Neuronal stem cell (in vitro differentiated cells): ENCODE measurements at regions not wholly inside any gene's neighbourhood (a gene's known extent, or its start where the extent isn't known, plus 50 kb on each side); places are given as distances from the start of the nearest gene placed in this dataset.

Experiments used
- DNase-seq: peaks from one replicate; pipeline ENCODE4 v3.0.0-alpha.2; 2013; ENCODE audit warnings: low spot score
- H2AFZ ChIP-seq: one replicate; pipeline ENCODE4 v1.6.1; 2013; ENCODE audit warnings: mild to moderate bottlenecking, low read length, inconsistent platforms
- H2AK5ac ChIP-seq: 2 replicates; pipeline ENCODE4 v1.6.1; 2013; ENCODE audit warnings: low read depth, mild to moderate bottlenecking, inconsistent platforms, low read length, moderate library complexity, mixed read lengths
- H2BK120ac ChIP-seq: 2 replicates; pipeline ENCODE4 v1.6.1; 2013; ENCODE audit warnings: low read depth, mild to moderate bottlenecking, inconsistent platforms, low read length, moderate library complexity, mixed read lengths
- H2BK12ac ChIP-seq: one replicate; pipeline ENCODE4 v1.6.1; 2013; ENCODE audit warnings: low read length, inconsistent platforms
- H2BK15ac ChIP-seq: 2 replicates; pipeline ENCODE4 v1.6.1; 2013; ENCODE audit warnings: mild to moderate bottlenecking, low read length, inconsistent platforms, mixed read lengths
- H2BK5ac ChIP-seq: one replicate; pipeline ENCODE4 v1.6.1; 2013; ENCODE audit warnings: inconsistent platforms, mild to moderate bottlenecking, low read length, moderate library complexity
- H3K14ac ChIP-seq: one replicate; pipeline ENCODE4 v1.6.1; 2013; ENCODE audit warnings: low read length, inconsistent platforms
- H3K18ac ChIP-seq: 2 replicates; pipeline ENCODE4 v1.6.1; 2013; ENCODE audit warnings: low read length, inconsistent platforms
- H3K23ac ChIP-seq: 2 replicates; pipeline ENCODE4 v1.6.1; 2013; ENCODE audit warnings: low read depth, mild to moderate bottlenecking, mixed read lengths, low read length, inconsistent platforms; ENCODE audit not compliant: poor library complexity
- H3K27ac ChIP-seq: replicated peaks from 3 replicates; pipeline ENCODE4 v1.5.1; 2013; ENCODE audit warnings: low read length, inconsistent platforms
- H3K27me3 ChIP-seq, 3 experiments: 2 replicates each; pipeline ENCODE4 v1.6.1; 2013; ENCODE audit warnings: low read length in 3 of 3, mild to moderate bottlenecking in 2 of 3, inconsistent platforms in 1 of 3, low read depth in 1 of 3, mixed read lengths in 1 of 3, moderate library complexity in 1 of 3; ENCODE audit not compliant: control insufficient read depth in 3 of 3, insufficient read depth in 3 of 3
- H3K36me3 ChIP-seq, 2 donors: replicated peaks in 1 of 2; 2 replicates each; pipeline ENCODE4 v1.6.1; 2013; ENCODE audit warnings: low read length in 2 of 2; ENCODE audit not compliant: control insufficient read depth in 2 of 2, insufficient read depth in 2 of 2
- H3K4ac ChIP-seq: 2 replicates; pipeline ENCODE4 v1.6.1; 2013; ENCODE audit warnings: inconsistent platforms, mild to moderate bottlenecking, low read length, moderate library complexity
- H3K4me1 ChIP-seq, 2 donors: 1 replicate in 1 of 2; 2 replicates in 1 of 2; pipeline ENCODE4 v1.6.1; 2013; ENCODE audit warnings: low read length in 2 of 2, low read depth in 1 of 2; ENCODE audit not compliant: control insufficient read depth in 2 of 2, insufficient read depth in 1 of 2
- H3K4me2 ChIP-seq: one replicate; pipeline ENCODE4 v1.6.1; 2013; ENCODE audit warnings: mild to moderate bottlenecking, low read length, inconsistent platforms; ENCODE audit not compliant: insufficient read depth, poor library complexity, severe bottlenecking
- H3K4me3 ChIP-seq, 2 donors: 2 replicates each; pipeline ENCODE4 v1.5.1; 2013; ENCODE audit warnings: low read length in 2 of 2, mild to moderate bottlenecking in 2 of 2, inconsistent platforms in 1 of 2, moderate library complexity in 1 of 2
- H3K79me1 ChIP-seq: one replicate; pipeline ENCODE4 v1.6.1; 2013; ENCODE audit warnings: low read depth, mild to moderate bottlenecking, inconsistent platforms, low read length, moderate library complexity
- H3K9ac ChIP-seq: one replicate; pipeline ENCODE4 v1.6.1; 2013; ENCODE audit warnings: mild to moderate bottlenecking, low read depth, low read length, inconsistent platforms; ENCODE audit not compliant: poor library complexity
- H3K9me3 ChIP-seq, 2 donors: replicated peaks in 1 of 2; 2 replicates each; pipeline versions ENCODE3 to v1.6.1; 2013; ENCODE audit warnings: low read length in 2 of 2, mild to moderate bottlenecking in 2 of 2, inconsistent platforms in 1 of 2, low read depth in 1 of 2, mixed read lengths in 1 of 2, moderate library complexity in 1 of 2; ENCODE audit not compliant: control insufficient read depth in 2 of 2, insufficient read depth in 1 of 2
- H4K8ac ChIP-seq: one replicate; pipeline ENCODE4 v1.6.1; 2013; ENCODE audit warnings: low read depth, mild to moderate bottlenecking, inconsistent platforms, low read length, moderate library complexity
- H4K91ac ChIP-seq: one replicate; pipeline ENCODE4 v1.6.1; 2013; ENCODE audit warnings: low read length, low read depth, mild to moderate bottlenecking, inconsistent platforms; ENCODE audit not compliant: poor library complexity
- WGBS, 2 donors: extraction: QIAGEN DNeasy Blood & Tissue Kit; methylation state at CpG; one replicate each; pipeline ENCODE4 v1.1.7; 2013; ENCODE audit warnings: missing lambda C conversion rate in 2 of 2, mixed read lengths in 1 of 2; ENCODE audit not compliant: insufficient read length in 2 of 2, insufficient replicate concordance in 1 of 2; ENCODE audit errors: extremely low coverage in 2 of 2; 5-methylcytosine and 5-hydroxymethylcytosine counted together

GRCh38 chr13:23996456-23996855 lies 99.2 kb upstream of the C1QTNF9B start:
- H3K27me3 ChIP-seq: no peaks in the 10 kb centered on the region
- H2BK5ac ChIP-seq: no peak overlapping the region
- no peak overlapping the region for H3K4ac ChIP-seq
- H4K8ac ChIP-seq: no peak overlapping the region
- H4K91ac ChIP-seq: no peak overlapping the region
- H3K23ac ChIP-seq: no peak overlapping the region
- no peak overlapping the region for H2AK5ac ChIP-seq
- H3K36me3 ChIP-seq: no peaks in the 10 kb centered on the region
- H3K9ac ChIP-seq: no peak overlapping the region
- no peak overlapping the region for H3K14ac ChIP-seq
- H3K4me3 ChIP-seq: no peak overlapping the region
- H2BK15ac ChIP-seq: no peak overlapping the region
- H3K9me3 ChIP-seq: peaks cover 0 to 17% of the 10 kb centered on the region in 2 donors
- no peak for DNase-seq
- H3K18ac ChIP-seq: no peak overlapping the region
- H2AFZ ChIP-seq: no peak overlapping the region
- no peak overlapping the region for H3K27ac ChIP-seq
- H2BK120ac ChIP-seq: no peak overlapping the region
- peaks cover 0 to 1% of the 10 kb centered on the region in 2 donors for H3K4me1 ChIP-seq
- no peak overlapping the region for H3K4me2 ChIP-seq
- H3K79me1 ChIP-seq: no peaks in the 10 kb centered on the region
- no CpG with 5 or more reads among the region's 2 CpGs for WGBS, 2 donors
- no peak overlapping the region for H2BK12ac ChIP-seq

GRCh38 chr13:23999424-23999823 lies 102.1 kb upstream of the C1QTNF9B start:
- H4K91ac ChIP-seq: no peak overlapping the region
- H3K36me3 ChIP-seq: no peaks in the 10 kb centered on the region
- H3K27me3 ChIP-seq: no peaks in the 10 kb centered on the region
- no peak overlapping the region for H2BK12ac ChIP-seq
- no peak overlapping the region for H2BK15ac ChIP-seq
- H3K14ac ChIP-seq: no peak overlapping the region
- H4K8ac ChIP-seq: no peak overlapping the region
- no peak overlapping the region for H3K23ac ChIP-seq
- H3K4ac ChIP-seq: no peak overlapping the region
- DNase-seq: no peak
- H3K27ac ChIP-seq: no peak overlapping the region
- no peak overlapping the region for H3K4me3 ChIP-seq
- no peak overlapping the region for H2BK120ac ChIP-seq
- no peaks in the 10 kb centered on the region for H3K79me1 ChIP-seq
- H3K9me3 ChIP-seq: peaks cover 0 to 17% of the 10 kb centered on the region in 2 donors
- H3K18ac ChIP-seq: no peak overlapping the region
- H2AK5ac ChIP-seq: no peak overlapping the region
- H3K4me2 ChIP-seq: no peak overlapping the region
- no peak overlapping the region for H2BK5ac ChIP-seq
- H3K4me1 ChIP-seq: peaks cover 1 to 8% of the 10 kb centered on the region in 2 donors
- no peak overlapping the region for H2AFZ ChIP-seq
- H3K9ac ChIP-seq: no peak overlapping the region

GRCh38 chr13:24002206-24002815 lies 105.0 kb upstream of the C1QTNF9B start:
- Histone ChIP-seq H3K27ac (no peak overlapping the region), H2BK120ac (no peak overlapping the region), H3K14ac (no peak overlapping the region), H2BK5ac (no peak overlapping the region), H4K91ac (no peak overlapping the region), H2BK12ac (no peak overlapping the region), H3K79me1 (no peaks in the 10 kb centered on the region), H3K27me3 (no peaks in the 10 kb centered on the region), H4K8ac (no peak overlapping the region), H3K36me3 (no peaks in the 10 kb centered on the region), H3K9ac (no peak overlapping the region), H2AK5ac (no peak overlapping the region), H3K4me3 (peak overlapping the region in 1 of 2 donors; percentile 10), H3K4ac (no peak overlapping the region), H3K18ac (no peak overlapping the region), H2AFZ (no peak overlapping the region), H3K4me2 (no peak overlapping the region), H2BK15ac (no peak overlapping the region), H3K4me1 (peaks cover 14 to 36% of the 10 kb centered on the region in 2 donors), H3K9me3 (peaks cover 0 to 3% of the 10 kb centered on the region in 2 donors), H3K23ac (no peak overlapping the region)
- DNase-seq: no peak
- WGBS, 2 donors: no CpG with 5 or more reads among the region's 16 CpGs

GRCh38 chr13:24004142-24004899 lies 107.0 kb upstream of the C1QTNF9B start:
- Histone ChIP-seq H3K23ac (no peak overlapping the region), H3K4ac (no peak overlapping the region), H3K79me1 (no peaks in the 10 kb centered on the region), H3K27me3 (peaks cover 0 to 5% (median 0%) of the 10 kb centered on the region in 3 experiments), H3K9ac (no peak overlapping the region), H2BK120ac (no peak overlapping the region), H3K14ac (no peak overlapping the region), H2BK15ac (no peak overlapping the region), H2BK5ac (no peak overlapping the region), H3K27ac (no peak overlapping the region), H3K18ac (no peak overlapping the region), H3K4me1 (peaks cover 14 to 36% of the 10 kb centered on the region in 2 donors), H2AK5ac (no peak overlapping the region), H3K9me3 (no peaks in the 10 kb centered on the region), H4K91ac (no peak overlapping the region), H3K36me3 (no peaks in the 10 kb centered on the region), H3K4me3 (no peak overlapping the region), H2AFZ (no peak overlapping the region), H2BK12ac (no peak overlapping the region), H3K4me2 (no peak overlapping the region), H4K8ac (no peak overlapping the region)
- DNase-seq: no peak
- WGBS, 2 donors: no CpG with 5 or more reads among the region's 12 CpGs
